Ureter (tissue), 1 donor: ENCODE measurements at regions not wholly inside any gene's neighbourhood (a gene's known extent, or its start where the extent isn't known, plus 50 kb on each side); places are given as distances from the start of the nearest gene placed in this dataset.
"Not testable (repeated sequence)": the region's sequence is repeated elsewhere in the genome, so short reads cannot be mapped to it uniquely, and the experiment has no call there.

Experiments
- DNase-seq: peaks from one replicate; pipeline ENCODE4 v3.0.0-alpha.2; 2020; ENCODE audit warnings: low spot score
- donor health status: DM: yes; HTN: yes; CAD: no.

DNA sequence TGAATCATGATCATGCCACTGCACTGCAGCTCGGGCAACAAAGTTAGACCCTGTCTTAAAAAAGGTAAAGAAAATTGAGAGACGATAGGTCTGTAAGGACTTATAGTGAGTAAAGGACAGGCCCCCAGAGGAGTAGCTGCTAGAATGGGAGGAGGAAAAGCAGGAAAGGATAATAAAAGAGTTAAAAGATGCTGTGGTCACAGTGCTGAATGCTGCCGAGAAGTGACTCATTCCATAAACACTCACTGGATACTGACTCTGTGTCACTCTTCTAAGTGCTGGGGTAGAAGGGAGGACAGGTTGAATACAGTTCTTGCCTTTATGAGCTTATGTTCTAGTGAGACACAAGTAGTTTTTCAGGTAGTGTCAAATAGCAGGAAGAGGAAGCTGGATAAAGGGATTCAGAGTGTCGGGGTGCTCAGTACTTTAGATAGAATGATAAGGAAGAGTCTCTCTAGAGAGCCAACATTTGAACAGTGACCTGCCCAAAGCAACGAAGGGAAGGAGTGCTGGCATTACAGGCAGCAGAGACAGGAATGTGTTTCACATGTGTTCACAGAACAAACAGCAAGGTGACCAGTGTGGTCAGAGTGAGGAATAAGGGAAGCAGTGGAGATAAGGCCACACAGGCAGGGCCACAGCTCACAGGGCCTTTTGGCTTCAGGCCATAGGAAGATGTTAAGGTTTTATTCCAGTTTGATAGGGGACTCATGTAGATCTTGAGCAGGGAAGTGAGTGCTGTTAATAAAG is 1240.5 kb downstream of the UQCRFS1 start:
- no peak for DNase-seq

DNA sequence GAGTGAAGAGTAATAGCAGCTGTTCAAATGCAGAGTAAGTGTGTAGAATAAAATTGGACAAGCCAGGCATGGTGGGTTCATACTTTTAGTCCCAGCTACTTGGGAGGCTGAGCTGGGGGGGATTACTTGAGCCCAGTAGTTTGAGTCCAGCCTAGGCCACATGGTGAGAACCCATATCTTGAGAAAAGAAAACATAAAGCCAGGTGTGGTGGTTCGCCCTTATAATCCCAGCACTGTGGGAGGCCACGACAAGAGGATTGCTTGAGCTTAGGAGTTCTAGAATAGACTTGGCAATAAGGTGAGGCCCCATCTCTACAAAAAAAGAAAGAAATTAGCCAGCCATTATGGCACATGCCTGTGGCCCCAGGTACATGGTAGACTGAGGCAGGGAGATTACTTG is 1241.1 kb downstream of the UQCRFS1 start:
- DNase-seq: no peak

DNA sequence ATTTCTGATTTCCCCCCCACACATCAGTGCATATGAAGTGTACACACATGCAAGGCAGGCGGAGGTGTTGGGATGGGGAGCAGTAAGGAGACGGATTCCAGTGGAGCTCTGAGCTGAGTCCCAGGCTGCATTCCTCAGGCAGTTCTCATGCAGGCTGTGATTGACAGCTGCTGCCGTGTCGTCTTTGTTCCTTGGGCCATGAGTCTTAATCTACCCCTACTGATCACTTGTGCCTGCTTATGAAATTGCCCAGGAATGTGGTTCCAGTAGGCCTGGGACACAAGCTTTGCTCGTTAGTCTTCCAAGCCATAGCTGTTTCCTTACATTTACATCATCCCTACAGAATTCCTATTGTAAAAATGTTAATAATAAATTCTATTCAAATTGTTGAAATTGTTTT is 1241.9 kb downstream of the UQCRFS1 start:
- DNase-seq: no peak

DNA sequence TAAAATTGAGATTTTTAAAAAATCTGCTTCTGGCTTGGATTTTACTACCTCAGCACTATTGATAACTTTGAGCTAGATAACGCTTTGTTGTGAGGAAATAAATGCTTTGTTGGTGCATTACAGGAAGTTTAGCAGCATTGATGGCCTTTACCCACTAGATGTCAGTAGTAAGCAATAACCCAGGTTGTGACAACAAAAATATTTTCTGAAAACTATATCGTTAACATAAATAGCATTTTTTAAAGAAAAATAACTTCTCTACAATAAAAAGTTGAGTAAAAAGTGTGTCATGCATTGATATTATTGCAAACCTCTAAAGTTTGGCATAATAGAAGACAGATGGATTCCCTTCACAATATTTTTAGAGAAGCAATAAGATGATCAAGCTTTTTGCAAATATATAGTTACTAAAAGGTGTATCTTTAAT is 1246.5 kb downstream of the UQCRFS1 start:
- DNase-seq: no peak

DNA sequence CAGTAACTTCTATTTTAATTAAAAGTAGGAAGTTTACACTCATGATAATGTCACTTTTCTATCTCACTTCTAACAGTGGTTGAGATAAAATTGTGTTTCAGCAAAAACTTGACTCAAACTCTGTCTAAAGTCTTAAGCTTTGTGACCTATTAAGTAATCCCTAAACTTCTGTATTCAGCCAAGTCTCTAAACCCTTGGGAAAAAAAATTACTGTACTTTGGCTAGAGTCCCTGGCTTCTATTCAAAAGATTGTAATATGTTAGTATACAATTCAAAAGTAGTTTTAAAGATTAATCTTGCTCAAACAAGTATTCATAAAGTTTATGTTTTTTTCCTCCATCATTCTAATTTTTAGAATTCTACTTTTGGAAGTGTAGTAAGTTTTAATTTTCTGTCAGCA is 1248.8 kb downstream of the UQCRFS1 start:
- DNase-seq: no peak

DNA sequence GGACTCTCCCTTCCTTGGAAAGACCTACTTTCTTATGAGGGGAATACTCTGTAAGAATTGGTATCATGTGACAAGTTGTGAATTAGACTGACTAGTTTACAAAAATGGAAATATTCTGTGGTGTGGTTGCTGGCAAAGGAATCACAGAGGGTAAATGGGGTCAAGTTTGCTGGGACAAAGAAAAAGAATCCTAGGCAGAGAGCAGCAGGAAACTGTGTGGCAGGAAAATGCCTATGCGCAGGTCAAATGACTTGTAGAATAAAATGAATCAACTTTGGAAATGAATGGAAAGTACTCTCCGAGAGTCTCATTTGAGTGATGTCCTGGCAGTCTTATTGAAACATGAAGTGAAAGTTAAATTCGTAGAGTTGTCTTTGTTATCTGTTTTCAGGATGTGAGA is 1250.7 kb downstream of the UQCRFS1 start:
- DNase-seq: no peak

DNA sequence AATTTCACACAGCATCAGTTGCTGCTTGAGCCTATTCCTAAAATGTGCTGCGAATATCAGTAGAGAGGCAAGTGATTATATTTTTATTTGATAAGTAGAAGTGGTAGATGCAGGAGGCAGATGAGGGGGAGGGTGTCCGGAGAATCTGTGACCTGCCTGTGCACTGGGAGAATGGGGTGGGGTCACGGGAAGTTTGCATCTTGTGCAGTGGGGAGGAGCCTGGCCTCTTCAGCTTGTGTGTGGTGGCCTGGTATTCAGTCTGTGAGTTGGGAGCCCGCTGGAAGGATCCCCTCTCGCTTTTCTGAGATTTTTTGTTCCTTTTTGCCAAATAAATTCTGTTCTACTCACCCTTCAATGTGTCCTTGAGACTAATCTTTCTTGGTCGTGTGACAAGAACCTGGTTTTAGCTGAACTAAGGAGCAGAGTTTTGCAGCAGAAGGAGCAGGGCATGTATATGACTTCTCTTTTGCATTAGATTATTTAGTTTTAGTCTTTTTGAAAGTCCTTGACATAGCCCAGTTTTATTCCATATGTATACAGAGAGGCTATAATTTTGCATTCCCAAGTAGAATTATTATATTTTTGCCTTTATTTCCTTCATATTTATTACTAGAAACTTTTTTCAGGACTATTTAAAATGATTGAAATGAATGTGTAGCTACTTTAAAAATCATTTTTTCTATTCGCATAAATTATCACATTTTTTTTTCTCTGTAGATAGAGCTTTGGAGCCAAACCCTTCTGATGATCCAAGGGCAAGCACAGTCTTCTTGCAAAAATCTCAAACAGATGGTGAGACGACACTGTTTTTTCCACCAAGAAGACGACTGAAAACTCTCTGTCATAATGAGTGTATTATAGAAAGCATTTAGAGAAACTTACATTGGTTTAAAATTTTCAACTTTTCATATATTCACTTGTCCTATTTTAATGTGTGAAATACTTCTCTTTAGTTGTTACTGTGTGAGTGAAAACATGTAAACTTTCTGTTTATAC is 1257.2 kb downstream of the UQCRFS1 start:
- DNase-seq: no peak

DNA sequence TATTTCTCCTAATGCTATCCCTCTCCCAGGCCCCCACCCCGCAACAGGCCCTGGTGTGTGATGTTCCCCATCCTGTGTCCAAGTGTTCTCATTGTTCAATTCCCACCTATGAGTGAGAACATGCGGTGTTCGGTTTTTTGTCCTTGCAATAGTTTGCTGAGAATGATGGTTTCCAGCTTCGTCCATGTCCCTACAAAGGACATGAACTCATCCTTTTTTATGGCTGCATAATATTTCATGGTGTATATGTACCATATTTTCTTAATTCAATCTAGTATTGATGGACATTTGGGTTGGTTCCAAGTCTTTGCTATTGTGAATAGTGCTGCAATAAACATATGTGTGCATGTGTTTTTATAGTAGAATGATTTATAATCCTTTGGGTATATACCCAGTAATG is 1270.3 kb downstream of the UQCRFS1 start:
- not testable (repeated sequence) for DNase-seq

DNA sequence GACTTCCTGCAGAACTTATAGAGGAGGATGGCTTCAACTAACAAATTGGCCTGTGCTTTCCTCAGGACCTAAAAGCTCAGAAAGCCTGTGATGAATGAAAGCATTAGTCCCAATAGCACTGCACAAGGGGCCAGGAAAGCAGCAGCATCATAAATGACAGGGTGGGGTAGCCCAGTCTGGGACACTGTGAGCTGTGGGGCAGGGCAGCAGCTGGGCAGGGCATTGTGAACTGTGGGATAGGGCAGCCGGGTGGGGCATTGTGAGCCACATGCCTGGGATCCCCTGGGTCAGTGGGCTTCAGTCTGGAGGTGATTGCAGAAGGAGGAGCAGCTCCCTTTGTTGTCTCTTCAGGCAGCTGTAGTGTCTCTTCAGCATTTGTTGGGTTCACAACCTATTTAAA is 1276.8 kb downstream of the UQCRFS1 start:
- no peak for DNase-seq

DNA sequence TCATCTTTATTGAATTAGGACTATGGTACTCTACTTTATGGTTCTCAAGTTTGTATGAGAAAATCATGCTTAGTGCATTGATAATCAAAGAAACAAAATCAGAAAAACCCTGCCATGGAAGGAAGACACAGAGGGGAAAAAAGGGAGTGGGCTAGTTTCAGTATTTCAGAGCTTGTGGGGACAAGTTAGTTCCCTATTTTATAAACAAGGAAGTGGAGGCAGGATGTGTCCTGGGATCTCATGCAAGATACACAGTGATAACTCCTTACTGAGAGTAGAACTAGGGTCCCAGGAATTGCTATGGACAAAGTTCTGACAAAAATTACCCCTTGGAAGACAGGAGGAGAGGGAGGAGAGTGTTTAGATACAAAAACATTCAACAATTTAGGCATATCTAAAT is 1277.3 kb downstream of the UQCRFS1 start:
- no peak for DNase-seq

DNA sequence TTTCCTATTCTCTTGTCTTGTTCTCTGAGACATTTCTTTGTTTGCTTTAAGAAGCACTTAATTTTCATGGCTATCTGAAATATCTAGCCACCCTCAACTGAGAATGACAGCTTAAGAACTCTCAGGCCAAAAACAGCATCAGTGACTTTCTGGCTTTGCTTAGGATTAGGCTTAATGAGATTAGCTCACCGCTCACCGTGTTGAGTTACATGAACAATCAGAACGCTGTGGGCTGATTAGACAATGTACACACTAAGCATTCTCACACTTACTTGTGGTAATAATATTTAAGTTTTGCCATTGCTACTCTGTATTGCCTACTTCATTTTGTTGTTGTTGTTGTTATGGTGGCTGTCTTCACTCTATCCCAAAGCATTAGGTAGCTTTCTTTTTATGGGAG is 1283.6 kb downstream of the UQCRFS1 start:
- no peak for DNase-seq

DNA sequence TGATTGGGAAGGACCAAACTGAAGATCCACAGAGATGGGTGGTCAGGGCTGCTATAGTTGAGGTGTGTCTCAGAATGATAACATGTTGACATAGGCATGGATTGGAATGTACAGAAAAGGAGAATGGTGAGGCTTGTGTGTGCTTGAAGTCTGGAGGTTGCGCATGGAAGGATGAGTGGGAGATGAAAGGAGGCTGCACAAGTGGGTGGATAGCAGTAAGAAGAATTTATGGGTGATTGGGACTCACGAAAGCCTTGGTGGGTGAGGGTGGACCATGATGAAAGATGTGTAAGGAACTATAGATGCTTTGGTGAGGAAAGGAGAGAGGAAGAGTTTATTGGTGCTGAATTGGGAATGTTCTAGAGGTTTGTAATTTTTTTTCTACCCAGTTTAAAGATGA is 1287.7 kb downstream of the UQCRFS1 start:
- no peak for DNase-seq

DNA sequence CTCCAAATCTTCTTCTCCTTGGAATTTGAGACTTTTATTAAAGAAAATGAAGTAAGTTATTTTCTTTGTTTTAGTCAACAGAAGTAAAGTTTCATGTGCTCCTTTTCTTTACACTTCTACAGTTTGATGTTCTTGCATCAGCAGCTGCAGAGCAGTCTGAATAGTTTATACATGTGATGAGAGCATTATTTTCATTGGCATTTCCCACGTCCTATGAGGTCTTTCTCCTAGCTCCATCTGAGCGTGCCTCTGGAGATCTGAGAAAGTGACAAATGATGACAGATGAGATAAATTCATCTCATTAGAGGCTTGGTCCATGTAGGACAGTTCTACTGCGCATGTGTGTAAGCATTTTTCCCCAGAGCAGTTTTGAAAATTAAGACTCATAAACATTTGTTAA is 1290.0 kb downstream of the UQCRFS1 start:
- DNase-seq: no peak

DNA sequence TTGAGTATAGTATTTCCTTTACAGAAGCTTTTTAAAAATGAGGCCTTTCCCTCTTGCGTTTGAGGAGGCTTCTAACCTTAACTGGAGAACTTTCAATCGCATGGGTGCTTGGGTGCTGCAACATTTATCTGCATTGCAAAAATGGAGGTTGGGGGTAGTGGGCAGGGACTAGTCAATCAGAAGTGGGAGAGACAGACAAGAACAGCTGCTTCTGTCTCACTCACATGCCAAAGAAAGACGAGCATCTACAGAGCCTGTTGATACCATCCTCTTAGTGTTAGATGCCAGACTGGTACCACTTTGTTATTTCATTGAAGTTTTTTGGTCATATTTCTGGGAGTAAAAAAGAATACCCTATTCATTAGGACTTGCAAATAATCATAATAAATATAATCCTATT is 1292.2 kb downstream of the UQCRFS1 start:
- no peak for DNase-seq

DNA sequence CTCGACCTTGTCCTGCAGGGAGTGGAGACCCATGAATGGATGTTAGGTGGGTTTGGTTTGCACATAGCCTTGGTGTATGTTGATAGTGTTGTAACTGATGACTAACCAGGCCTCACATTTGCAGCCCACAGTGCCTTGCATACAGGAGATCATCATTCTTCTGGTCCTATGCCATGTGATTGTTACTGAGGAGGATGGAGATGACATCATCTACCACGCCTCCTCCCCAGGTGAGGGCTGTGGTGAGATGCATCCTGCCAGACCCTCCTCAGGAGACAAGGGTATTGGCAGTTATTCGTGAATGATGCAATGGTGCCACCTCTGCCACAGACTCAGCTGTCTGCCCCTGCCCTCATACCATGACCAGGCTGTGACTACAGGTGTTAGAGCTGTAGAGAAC is 1294.1 kb downstream of the UQCRFS1 start:
- DNase-seq: no peak

DNA sequence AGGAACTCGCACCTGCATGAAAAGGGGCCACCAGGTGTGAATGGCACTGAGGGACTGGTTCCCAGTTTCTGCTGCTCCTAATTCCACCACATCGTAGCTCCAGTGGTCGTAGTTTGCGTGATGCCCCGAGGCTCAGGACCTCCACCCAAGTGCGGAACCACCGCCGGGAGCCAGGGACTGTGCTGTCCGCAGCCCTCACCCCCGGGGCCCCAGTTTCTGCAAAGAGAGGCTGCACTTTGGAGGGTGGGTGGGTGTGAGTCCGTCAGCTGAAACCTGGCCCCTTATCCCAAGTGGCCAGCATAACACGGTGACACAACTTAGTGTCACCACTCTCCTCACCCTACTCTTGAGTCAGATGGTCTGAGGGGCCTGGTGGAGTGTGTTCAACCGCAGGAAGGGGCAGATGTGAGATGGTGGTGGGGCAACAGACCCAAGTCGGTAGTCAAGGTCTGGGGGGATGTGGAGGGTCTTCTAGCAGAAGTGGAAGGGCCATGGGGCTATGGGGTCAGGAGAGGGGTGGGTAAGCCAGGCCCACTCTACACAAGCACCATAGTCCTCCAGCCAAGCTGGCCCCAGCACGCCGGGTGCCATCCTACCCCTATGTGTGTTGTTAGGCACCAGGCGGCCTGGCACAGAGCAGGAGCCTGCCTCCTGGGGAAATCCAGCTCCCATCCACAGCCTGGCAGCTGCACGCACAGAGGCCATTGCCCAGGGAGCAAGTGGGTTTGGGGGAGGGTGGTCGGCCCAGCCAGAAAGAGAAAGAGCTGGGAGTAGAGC is 1301.6 kb downstream of the UQCRFS1 start:
- no peak for DNase-seq

DNA sequence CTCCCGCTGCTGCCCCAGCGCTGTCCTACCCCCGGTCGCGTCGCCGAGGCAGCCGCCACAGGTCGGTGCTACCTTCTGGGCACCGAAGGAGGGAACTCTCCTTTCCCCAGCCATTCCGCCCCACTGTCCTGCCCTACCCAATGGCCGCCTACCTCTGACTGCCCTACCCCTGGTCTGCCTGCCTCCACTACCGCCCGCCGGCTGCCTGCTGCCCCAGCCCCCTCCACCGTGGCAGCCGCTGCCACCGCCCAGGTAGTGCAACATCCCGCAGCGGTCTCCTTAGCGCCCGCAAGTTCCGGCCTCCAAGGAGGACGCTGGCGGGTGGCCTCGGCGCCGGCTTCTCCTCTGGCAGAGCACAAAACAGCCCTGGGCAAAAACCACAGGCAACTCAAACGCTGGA is 1303.1 kb downstream of the UQCRFS1 start:
- DNase-seq: no peak

DNA sequence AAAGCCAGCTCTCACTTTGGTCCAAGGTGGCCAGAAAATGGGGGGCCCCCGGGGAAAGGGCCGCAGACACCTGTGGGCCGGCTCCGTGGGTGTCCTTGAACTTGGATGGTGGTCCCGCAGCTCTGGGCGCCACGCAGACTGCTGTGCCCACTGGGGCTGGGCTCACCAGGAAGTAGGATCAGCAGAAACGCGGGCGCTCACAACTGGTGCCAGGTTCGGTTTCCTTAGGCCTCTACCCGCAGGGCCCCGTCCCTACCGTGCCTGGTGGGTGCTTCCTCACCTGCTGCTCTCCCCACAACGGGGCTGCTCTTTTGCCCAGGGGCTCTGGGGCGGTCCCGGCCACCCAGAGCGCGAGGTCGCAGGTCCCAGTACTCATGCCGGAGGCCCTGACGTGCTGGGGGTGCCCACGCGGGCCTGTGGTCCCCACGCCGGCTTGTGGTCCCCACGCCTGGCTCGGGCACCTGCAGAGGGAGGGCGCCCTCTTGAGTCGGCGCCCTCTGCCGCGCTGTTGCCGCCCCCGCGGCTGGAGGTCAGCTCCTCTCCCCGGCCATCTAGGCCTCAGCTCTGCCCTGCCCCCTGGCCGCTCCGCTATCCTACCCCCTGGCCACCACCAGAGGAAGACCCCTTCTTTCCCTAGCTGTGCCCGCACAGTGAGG is 1303.6 kb downstream of the UQCRFS1 start:
- DNase-seq: no peak

DNA sequence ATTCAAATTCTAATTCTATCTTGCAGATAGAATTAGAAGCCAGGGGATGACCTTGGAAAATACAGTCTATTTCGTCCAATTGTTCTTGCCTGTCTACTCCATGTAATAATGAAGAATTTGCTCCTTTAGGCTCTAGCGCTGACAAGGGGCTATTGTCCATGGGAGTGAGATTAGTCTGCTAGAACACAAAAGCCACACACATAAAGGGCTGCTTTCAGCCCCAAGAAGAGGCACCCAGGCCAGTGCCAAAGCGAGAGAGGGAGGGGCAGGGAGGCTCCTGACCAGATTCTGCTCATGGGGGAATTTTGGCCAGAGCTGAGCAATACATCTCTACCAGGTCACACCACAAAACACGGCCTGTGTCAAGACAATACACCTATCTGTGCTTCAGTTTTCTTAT is 1306.9 kb downstream of the UQCRFS1 start:
- DNase-seq: no peak

DNA sequence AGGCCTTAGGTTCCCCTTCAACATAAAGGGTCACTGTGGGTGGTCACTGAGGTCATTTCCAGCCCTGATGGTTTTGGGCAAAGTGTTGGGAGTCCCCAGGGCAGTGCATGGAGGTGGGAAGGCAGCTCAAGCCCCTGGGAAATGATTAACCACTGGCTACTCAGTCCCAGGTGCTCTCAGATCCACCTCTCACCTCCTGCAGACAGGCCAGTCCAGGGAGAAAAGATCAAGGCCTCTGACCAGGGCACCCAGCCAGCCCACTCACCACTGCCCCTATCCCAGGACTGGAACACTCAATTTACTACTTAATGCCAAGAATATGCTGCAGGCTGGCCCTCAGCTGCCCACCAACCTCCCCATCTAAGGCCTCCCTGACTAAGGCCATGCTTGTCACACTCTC is 1307.9 kb downstream of the UQCRFS1 start:
- no peak for DNase-seq

DNA sequence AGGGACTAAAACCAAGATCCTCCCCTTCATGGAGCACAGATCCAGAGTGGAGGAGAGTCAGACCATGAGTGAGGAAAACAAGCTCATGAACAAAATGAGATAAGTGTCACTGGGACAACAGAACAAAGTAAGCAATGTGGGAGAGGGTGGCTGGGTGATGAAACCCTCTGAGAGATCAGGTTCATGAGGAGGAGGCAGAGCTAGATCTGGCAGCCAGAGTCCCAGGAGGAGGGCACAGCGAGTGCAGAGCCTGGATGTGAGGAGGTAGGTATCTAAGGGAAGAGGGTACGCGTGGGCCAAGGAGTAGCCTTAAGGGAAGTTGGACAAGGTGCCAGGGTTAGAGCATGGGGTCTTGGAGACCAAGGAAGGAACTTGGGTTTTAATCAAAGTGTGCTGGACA is 1311.9 kb downstream of the UQCRFS1 start:
- no peak for DNase-seq

DNA sequence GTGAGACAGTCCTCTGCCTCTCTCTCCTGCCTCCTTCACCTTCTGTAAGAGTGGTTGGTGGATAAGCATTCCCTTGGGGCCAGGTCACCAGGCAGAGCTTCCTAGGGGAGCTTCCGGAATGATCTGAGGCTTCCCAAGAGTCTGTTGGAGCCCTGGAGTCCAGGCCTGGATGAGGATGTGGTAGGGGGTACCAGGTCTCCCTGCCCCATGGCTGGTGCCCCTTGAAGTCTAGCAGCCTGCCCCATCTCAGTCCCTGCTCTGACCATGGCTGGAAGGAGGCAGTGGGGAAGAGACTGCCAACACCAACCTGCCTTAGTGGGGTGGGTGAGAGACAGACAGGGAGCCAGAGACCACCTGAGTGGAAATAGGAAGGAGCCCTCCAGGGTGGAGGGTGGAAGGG is 1316.9 kb downstream of the UQCRFS1 start:
- DNase-seq: no peak
